Prostate gland (tissue), 2 donors: ENCODE measurements at regions not wholly inside any gene's neighbourhood (a gene's known extent, or its start where the extent isn't known, plus 50 kb on each side); places are given as distances from the start of the nearest gene placed in this dataset.

Experiments used
- POLR2A ChIP-seq: fragments of 450-650 bp; IDR thresholded peaks from one replicate; pipeline ENCODE4 v1.6.1; 2016; ENCODE audit warnings: antibody characterized with exemption, mild to moderate bottlenecking
- POLR2AphosphoS5 ChIP-seq: sonication (generic); formaldehyde crosslinking; IDR thresholded peaks from one replicate; pipeline ENCODE4 v1.6.1; 2017; ENCODE audit warnings: antibody characterized with exemption
- TF ChIP-seq, protein P1 (sequence below), 4 experiments: fragments of 200-600 bp in 2 of 4; fragments of 450-650 bp in 2 of 4; sonication (generic) in 2 of 4; IDR thresholded peaks; 1 replicate in 3 of 4; 2 replicates in 1 of 4; pipeline ENCODE4 v1.5.1; 2016 to 2019; ENCODE audit warnings: antibody characterized with exemption in 4 of 4, mild to moderate bottlenecking in 2 of 4, moderate library complexity in 2 of 4

DNA sequence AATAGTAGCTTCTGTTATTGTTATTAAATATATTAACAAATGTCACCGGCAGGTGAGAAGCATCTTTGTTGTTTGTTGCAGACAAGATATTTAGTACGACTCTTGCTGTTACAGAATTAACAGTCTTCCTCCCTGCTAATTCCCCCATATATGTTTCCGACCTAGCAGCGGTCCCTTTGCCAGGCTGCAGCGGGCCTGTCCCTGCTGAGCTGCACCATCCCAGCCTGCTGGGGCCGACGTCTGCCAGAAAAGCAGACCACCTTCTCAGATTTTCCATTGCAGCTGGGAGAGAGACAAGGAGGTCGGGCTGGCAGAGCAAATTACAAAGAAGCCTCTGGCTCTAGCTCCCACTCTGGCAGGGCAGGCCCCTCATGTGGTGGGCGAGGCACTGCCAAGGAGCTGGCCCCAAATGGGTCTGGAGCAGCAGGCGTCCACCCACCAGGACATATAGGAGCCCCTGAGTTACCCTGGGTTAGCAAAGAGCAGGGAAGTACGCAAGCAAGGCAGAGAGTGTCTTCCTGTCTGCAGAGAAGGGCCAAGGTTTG, 142.7 kb downstream of the FOXD2 start:
- TF ChIP-seq, protein P1, sequence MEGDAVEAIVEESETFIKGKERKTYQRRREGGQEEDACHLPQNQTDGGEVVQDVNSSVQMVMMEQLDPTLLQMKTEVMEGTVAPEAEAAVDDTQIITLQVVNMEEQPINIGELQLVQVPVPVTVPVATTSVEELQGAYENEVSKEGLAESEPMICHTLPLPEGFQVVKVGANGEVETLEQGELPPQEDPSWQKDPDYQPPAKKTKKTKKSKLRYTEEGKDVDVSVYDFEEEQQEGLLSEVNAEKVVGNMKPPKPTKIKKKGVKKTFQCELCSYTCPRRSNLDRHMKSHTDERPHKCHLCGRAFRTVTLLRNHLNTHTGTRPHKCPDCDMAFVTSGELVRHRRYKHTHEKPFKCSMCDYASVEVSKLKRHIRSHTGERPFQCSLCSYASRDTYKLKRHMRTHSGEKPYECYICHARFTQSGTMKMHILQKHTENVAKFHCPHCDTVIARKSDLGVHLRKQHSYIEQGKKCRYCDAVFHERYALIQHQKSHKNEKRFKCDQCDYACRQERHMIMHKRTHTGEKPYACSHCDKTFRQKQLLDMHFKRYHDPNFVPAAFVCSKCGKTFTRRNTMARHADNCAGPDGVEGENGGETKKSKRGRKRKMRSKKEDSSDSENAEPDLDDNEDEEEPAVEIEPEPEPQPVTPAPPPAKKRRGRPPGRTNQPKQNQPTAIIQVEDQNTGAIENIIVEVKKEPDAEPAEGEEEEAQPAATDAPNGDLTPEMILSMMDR (IDR thresholded peaks at IDR 0.05): no peak
- TF ChIP-seq POLR2A (no peak), POLR2AphosphoS5 (no peak)
